GM13977 (cell line): ENCODE measurements at regions not wholly inside any gene's neighbourhood (a gene's known extent, or its start where the extent isn't known, plus 50 kb on each side); places are given as distances from the start of the nearest gene placed in this dataset.
"Not testable (repeated sequence)": the region's sequence is repeated elsewhere in the genome, so short reads cannot be mapped to it uniquely, and the experiment has no call there.

Experiments
- DNase-seq: peaks from one replicate; pipeline ENCODE4 v3.0.0; 2012; ENCODE audit warnings: low spot score
- CTCF ChIP-seq: IDR thresholded peaks from 2 replicates; pipeline ENCODE4 v1.5.1; 2012; ENCODE audit warnings: mild to moderate bottlenecking, control low read depth; ENCODE audit not compliant: insufficient read depth; ENCODE audit errors: extremely low read depth, missing control alignments
- in situ Hi-C: fragments of 300-500 bp; cut with MboI; formaldehyde crosslinking; loops from one replicate; pipeline ENCODE4 v1.12.0; 2022; ENCODE audit warnings: low sequenced_read_pairs, low pct_unique_long_range_greater_than_20kb, mixed read lengths, inconsistent platforms; ENCODE audit not compliant: unreplicated experiment

DNA sequence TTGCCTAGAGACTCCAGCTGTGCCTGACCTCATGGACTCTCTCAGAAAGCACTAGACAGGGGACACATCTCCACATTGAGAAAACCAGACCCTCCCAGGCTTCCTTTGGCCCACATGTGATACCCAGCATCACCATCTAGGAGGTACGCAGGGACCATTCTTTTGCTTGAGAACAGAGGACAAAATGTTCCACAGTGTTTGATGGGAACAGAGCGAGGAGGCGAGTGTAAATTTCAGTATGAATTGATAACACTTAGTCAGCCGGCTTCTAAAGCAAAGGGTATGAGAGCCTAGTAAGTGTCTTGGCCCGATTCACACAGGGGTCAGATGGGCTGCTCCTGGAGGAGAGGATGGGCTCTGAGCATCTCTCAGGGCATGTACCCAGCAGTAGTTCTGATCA is 1052.4 kb downstream of the BCL11B start:
- in situ Hi-C loops, result no loop called here
- DNase-seq, result no peak

DNA sequence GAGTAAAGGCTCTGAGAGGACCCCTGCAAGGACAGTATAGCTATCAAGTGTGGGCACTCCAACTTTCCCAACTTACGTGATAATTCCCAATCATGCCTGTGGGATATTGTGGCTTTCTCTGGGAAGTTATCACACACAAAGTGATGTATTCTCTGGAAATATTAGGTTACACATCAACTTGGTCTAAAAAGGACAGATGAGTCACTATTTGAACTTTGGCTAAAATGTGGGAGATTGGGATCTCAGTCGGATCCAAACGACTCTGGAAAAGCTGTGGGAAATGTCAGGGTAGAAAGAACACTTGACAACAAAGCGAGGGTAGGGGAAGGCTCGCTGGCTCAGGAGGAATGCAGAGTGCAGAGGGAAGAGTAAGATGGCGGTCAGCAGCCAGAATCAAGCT is 1048.9 kb downstream of the BCL11B start:
- DNase-seq, result no peak
- in situ Hi-C loops, result no loop called here
- TF ChIP-seq CTCF, result no peak

More for the DNA sequence above, 1052.4 kb downstream of the BCL11B start:
- no peak for TF ChIP-seq CTCF

DNA sequence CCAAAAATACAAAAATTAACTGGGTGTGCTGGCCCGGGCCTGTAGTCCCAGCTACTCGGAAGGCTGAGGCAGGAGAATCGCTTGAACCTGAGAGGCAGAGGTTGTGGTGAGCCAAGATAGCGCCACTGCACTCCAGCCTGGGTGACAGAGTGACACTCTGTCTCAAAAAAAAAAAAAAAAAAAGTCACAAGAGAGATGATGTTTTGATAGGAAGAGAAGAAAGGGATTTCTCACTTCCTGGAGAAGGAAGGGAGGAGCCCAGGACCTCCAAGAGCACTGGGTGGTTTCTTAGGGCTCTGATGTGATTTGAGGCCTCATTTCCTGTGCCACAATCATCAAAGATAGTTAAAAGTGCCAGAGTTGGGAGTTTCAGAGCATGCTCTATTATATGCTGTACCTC is 1048.3 kb downstream of the BCL11B start:
- in situ Hi-C loops, DNase-seq: not testable (repeated sequence)

- no peak for TF ChIP-seq CTCF
- no peak for DNase-seq
- in situ Hi-C loops, result no loop called here
Observed at GRCh38 chr14:98226411-98226810, 1045.6 kb downstream of the BCL11B start.

DNA sequence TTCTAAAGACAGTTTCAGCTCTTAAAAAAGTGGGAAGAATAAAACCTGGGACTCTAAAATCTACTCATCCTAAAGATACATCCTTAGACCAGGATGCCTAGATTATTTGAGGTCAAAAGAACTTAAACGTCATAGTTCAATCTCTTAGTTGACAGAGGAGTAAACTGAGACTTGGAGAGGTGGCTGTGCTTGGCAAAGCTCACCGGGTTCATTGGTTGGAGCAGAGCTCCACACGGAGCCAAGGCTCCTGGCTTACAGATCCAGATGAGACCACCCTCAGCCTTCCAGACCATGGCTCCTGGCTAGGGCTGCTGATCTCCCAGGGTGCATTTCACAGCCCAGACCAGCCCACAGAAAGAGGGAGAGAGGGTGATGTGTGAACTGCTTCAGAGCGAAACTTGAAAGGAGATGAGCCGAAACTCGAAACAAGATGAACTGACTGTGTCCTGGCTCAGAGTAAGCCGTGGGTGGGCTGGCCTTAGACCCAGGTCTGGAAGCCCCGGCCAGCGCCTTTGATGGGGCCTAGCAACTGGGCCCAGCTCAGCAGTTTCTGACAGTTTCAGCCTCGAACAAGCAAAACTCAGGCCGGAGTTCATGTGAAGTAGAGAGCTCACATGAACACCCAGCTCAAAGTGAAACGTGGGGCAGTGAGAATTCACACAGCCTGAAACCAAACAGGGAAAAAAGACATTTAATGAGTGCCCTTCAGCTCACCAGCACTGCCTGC is 1044.8 kb downstream of the BCL11B start:
- DNase-seq, result no peak
- in situ Hi-C loops, result no loop called here
- TF ChIP-seq CTCF, result no peak

- in situ Hi-C loops, result no loop called here
- TF ChIP-seq CTCF, result no peak
- DNase-seq, result no peak
Observed at GRCh38 chr14:98227727-98228111, 1044.3 kb downstream of the BCL11B start.

- no peak for DNase-seq
- in situ Hi-C loops, result no loop called here
- TF ChIP-seq CTCF, result no peak
Observed at GRCh38 chr14:98229656-98230366, 1042.2 kb downstream of the BCL11B start.
